K562 (cell line): ENCODE measurements at regions not wholly inside any gene's neighbourhood (a gene's known extent, or its start where the extent isn't known, plus 50 kb on each side); places are given as distances from the start of the nearest gene placed in this dataset.

Source experiments
- ATAC-seq: fragments of 200-7000 bp; cut with Tn5 transposase; 3 replicates; pipeline ENCODE4 v1.9.1; 2020; ENCODE audit warnings: moderate library complexity
- BruUV-seq: library from RNA; stranded (reverse); fragments of 400-500 nt; replicated peaks from 2 replicates; lab custom pipeline; 2021; lab: Mats Ljungman, UMichigan
- CTCF ChIA-PET: fragments of 300-600 bp; formaldehyde crosslinking; extraction: SDS; loops from one replicate; lab custom pipeline; 2021; ENCODE audit warnings: low intra/inter-chr PET ratio; lab: Yijun Ruan, JAX
- POLR2A ChIA-PET: fragments of 300-600, 350-650 bp; sonication (Branson Sonifier 250); formaldehyde crosslinking; extraction: SDS; loops from one replicate; lab custom pipeline; 2021; ENCODE audit warnings: antibody characterized with exemption, inconsistent platforms; lab: Yijun Ruan, JAX
- DNase-seq, 4 experiments: peaks; one replicate each; pipeline versions ENCODE4 v3.0.0 to v3.0.0-alpha.2; 2011 to 2018; ENCODE audit warnings: low spot score in 3 of 4, mixed read lengths in 3 of 4; ENCODE audit errors: extremely low read depth in 1 of 4
- FAIRE-seq: peaks from 2 replicates; lab custom pipeline; 2011; peaks lifted over from hg19 to GRCh38; lab: Jason Lieb, UNC
- H2AFZ ChIP-seq: 2 replicates; pipeline ENCODE4 v1.6.0; 2011; ENCODE audit warnings: low read depth, low read length, control low read depth, inconsistent platforms
- H3K27ac ChIP-seq: fragments of 200-600 bp; 3 replicates; pipeline ENCODE4 v1.8.0; 2011; ENCODE audit warnings: low read depth, mild to moderate bottlenecking, control low read depth, inconsistent platforms, low read length, moderate library complexity, mixed read lengths; ENCODE audit errors: extremely low read depth
- H3K27me3 ChIP-seq, 2 experiments: fragments of 300-600 bp in 1 of 2; 2 replicates in 1 of 2; 3 replicates in 1 of 2; pipeline versions ENCODE4 v1.6.0 to v1.8.0; 2011; ENCODE audit warnings: inconsistent platforms in 2 of 2, low read length in 2 of 2, mild to moderate bottlenecking in 1 of 2, mixed read lengths in 1 of 2, moderate library complexity in 1 of 2; ENCODE audit not compliant: control insufficient read depth in 2 of 2, insufficient read depth in 2 of 2
- H3K36me3 ChIP-seq: fragments of 300-600 bp; 3 replicates; pipeline ENCODE4 v1.8.0; 2011; ENCODE audit warnings: mild to moderate bottlenecking, low read length, inconsistent platforms; ENCODE audit not compliant: control insufficient read depth, insufficient read depth
- H3K4me1 ChIP-seq, 2 experiments: fragments of 200-600 bp in 1 of 2; replicated peaks in 1 of 2; 2 replicates in 1 of 2; 3 replicates in 1 of 2; pipeline versions ENCODE4 v1.5.1 to v1.8.0; 2011; ENCODE audit warnings: inconsistent platforms in 2 of 2, low read length in 2 of 2, mild to moderate bottlenecking in 1 of 2, mixed read lengths in 1 of 2, moderate library complexity in 1 of 2; ENCODE audit not compliant: control insufficient read depth in 2 of 2, insufficient read depth in 2 of 2
- H3K4me2 ChIP-seq: 2 replicates; pipeline ENCODE4 v1.6.1; 2011; ENCODE audit warnings: low read length, control low read depth, inconsistent platforms, mixed read lengths; ENCODE audit not compliant: insufficient read depth
- H3K4me3 ChIP-seq: fragments of 200-600 bp; sonication (generic), shearing (Covaris generic); 2 replicates; pipeline ENCODE4 v1.5.1; 2016; ENCODE audit warnings: control low read depth, inconsistent platforms
- H3K79me2 ChIP-seq: fragments of 200-600 bp; 3 replicates; pipeline ENCODE4 v1.8.0; 2011; ENCODE audit warnings: low read length, inconsistent platforms; ENCODE audit not compliant: control insufficient read depth, insufficient read depth
- H3K9ac ChIP-seq, 2 experiments: 2 replicates each; pipeline versions ENCODE4 v1.6.0 to v1.6.1; 2011; ENCODE audit warnings: low read depth in 2 of 2, low read length in 2 of 2, control low read depth in 1 of 2, inconsistent platforms in 1 of 2, mild to moderate bottlenecking in 1 of 2, mixed read lengths in 1 of 2; ENCODE audit not compliant: insufficient read depth in 1 of 2
- H3K9me1 ChIP-seq: one replicate; pipeline ENCODE4 v1.6.0; 2011; ENCODE audit warnings: inconsistent platforms, mild to moderate bottlenecking, low read length, moderate library complexity; ENCODE audit not compliant: control insufficient read depth, insufficient read depth
- H3K9me3 ChIP-seq: replicated peaks from 2 replicates; pipeline ENCODE4 v1.5.1; 2011; ENCODE audit warnings: low read depth, low read length, inconsistent platforms; ENCODE audit not compliant: control insufficient read depth, insufficient read depth
- H4K20me1 ChIP-seq: replicated peaks from 2 replicates; pipeline ENCODE4 v1.6.1; 2011; ENCODE audit warnings: low read length, inconsistent platforms, mixed read lengths; ENCODE audit not compliant: control insufficient read depth, insufficient read depth
- ILK ChIP-seq: fragments of 450-650 bp; IDR thresholded peaks from 2 replicates; pipeline ENCODE4 v1.6.1; 2016; ENCODE audit warnings: missing genetic modification characterization, low read depth, mild to moderate bottlenecking, missing compliant biosample characterization, moderate library complexity, borderline replicate concordance
- KAT8 ChIP-seq: fragments of 450-650 bp; IDR thresholded peaks from 2 replicates; pipeline ENCODE4 v1.6.1; 2016; ENCODE audit warnings: low read depth, mild to moderate bottlenecking
- LEF1 ChIP-seq: fragments of 450-650 bp; IDR thresholded peaks from 2 replicates; pipeline ENCODE4 v1.6.1; 2016; ENCODE audit warnings: mild to moderate bottlenecking
- PTTG1 ChIP-seq: fragments of 450-650 bp; IDR thresholded peaks from 2 replicates; pipeline ENCODE4 v1.6.1; 2016; ENCODE audit warnings: low read depth, mild to moderate bottlenecking, missing genetic modification characterization, missing compliant biosample characterization
- RBM39 ChIP-seq: fragments of 200-400 bp; formaldehyde crosslinking; optimal IDR thresholded peaks from 2 replicates; pipeline ENCODE3; 2018; ENCODE audit warnings: low read depth, low read length
- RFX1 ChIP-seq: fragments of 450-650 bp; IDR thresholded peaks from 2 replicates; pipeline ENCODE4 v1.6.1; 2016; ENCODE audit warnings: mild to moderate bottlenecking, moderate library complexity
- SRSF1 ChIP-seq: fragments of 200-400 bp; formaldehyde crosslinking; IDR thresholded peaks from 2 replicates; pipeline ENCODE4 v1.6.1; 2017; ENCODE audit warnings: mild to moderate bottlenecking, low read depth, low read length, moderate library complexity
- TSC22D4 ChIP-seq: fragments of 450-650 bp; IDR thresholded peaks from 2 replicates; pipeline ENCODE4 v1.6.1; 2016; ENCODE audit warnings: missing genetic modification characterization, missing biosample characterization, control low read depth
- WGBS: fragments of 100-300 bp; shearing (Covaris generic); methylation state at CpG from one replicate; pipeline ENCODE4 v1.1.6; 2016; ENCODE audit warnings: low coverage, mixed read lengths; ENCODE audit not compliant: insufficient coverage; ENCODE audit errors: missing lambda C conversion rate; 5-methylcytosine and 5-hydroxymethylcytosine counted together
- in situ Hi-C: fragments of 300-500 bp; cut with MboI; formaldehyde crosslinking; loops from 4 replicates; pipeline ENCODE4 v1.15.0; 2018; ENCODE audit warnings: inconsistent platforms, mixed read lengths
- intact Hi-C: fragments of 100-400 bp; cut with micrococcal nuclease; formaldehyde crosslinking; loops from 2 replicates; pipeline ENCODE4 v1.14.2; 2022
- TF ChIP-seq, protein P1 (sequence below), 2 experiments: fragments of 200-800 bp in 1 of 2; sonication (Bioruptor generic) in 1 of 2; sonication (generic) in 1 of 2; formaldehyde crosslinking in 1 of 2; IDR thresholded peaks in 1 of 2; conservative IDR thresholded peaks in 1 of 2; 2 replicates each; pipeline versions ENCODE4 v1.5.0 to v1.6.1; 2016 to 2020; ENCODE audit warnings: missing compliant biosample characterization in 1 of 2, missing genetic modification characterization in 1 of 2, missing genetic modification reagents in 1 of 2

DNA sequence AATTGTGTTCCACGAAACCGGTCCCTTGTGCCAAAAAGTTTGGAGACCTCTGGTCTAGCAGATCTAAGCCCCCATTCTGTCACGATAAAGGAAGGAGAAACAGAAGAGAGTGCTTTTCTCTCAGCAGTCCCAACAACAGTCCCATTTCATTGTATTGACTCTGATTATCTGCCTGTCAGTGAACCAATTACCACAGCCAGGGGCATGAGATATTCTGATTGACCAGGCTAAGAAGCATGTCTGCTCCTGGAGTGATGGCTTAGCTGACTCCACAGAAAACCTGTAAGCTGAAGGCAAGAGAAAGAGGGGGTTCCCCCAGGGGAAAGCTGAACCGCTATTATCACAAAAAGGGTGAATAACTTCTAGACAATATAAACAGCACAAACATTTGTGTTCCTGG lies 765.4 kb downstream of the SORCS1 start:
- intact Hi-C loops (no loop called here), in situ Hi-C loops (no loop called here)
- DNase-seq = no peak
- BruUV-seq = no TSS peak
- no peak for FAIRE-seq
- ChIA-PET POLR2A (no interaction called here), CTCF (no interaction called here)
- Histone ChIP-seq H4K20me1 (no peaks in the 10 kb centered on the region), H3K27me3 (no peaks in the 10 kb centered on the region), H3K4me3 (no peak overlapping the region), H2AFZ (no peak overlapping the region), H3K79me2 (no peaks in the 10 kb centered on the region), H3K9me1 (no peaks in the 10 kb centered on the region), H3K4me2 (no peak overlapping the region), H3K27ac (no peak overlapping the region), H3K9me3 (no peaks in the 10 kb centered on the region), H3K9ac (no peak overlapping the region), H3K36me3 (no peaks in the 10 kb centered on the region), H3K4me1 (no peaks in the 10 kb centered on the region)
- 10% methylated on average over 2 of the region's 4 CpGs for WGBS
- TF ChIP-seq KAT8 (no peak), RBM39 (no peak), PTTG1 (tag) (no peak), RFX1 (no peak), LEF1 (no peak), ILK (tag) (no peak), SRSF1 (no peak), TSC22D4 (no peak)
- TF ChIP-seq, protein P1, sequence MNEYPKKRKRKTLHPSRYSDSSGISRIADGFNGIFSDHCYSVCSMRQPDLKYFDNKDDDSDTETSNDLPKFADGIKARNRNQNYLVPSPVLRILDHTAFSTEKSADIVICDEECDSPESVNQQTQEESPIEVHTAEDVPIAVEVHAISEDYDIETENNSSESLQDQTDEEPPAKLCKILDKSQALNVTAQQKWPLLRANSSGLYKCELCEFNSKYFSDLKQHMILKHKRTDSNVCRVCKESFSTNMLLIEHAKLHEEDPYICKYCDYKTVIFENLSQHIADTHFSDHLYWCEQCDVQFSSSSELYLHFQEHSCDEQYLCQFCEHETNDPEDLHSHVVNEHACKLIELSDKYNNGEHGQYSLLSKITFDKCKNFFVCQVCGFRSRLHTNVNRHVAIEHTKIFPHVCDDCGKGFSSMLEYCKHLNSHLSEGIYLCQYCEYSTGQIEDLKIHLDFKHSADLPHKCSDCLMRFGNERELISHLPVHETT (CRISPR knock-in tag; conservative IDR thresholded peaks at IDR 0.05 in 1 of 2, IDR thresholded peaks at IDR 0.05 in 1 of 2) = no peak
- ATAC-seq = no peak
